Activated CD8-positive, alpha-beta memory T cell treated with anti-CD3 and anti-CD28 coated beads for 48 hours (primary cell): ENCODE measurements at regions not wholly inside any gene's neighbourhood (a gene's known extent, or its start where the extent isn't known, plus 50 kb on each side); places are given as distances from the start of the nearest gene placed in this dataset.
"Not testable (repeated sequence)": the region's sequence is repeated elsewhere in the genome, so short reads cannot be mapped to it uniquely, and the experiment has no call there.

ENCODE experiments used
- DNase-seq, 3 experiments: peaks; one replicate each; pipeline ENCODE4 v3.0.0-alpha.2; 2020; ENCODE audit warnings: low read depth in 2 of 3, low spot score in 2 of 3

- no peak for DNase-seq
Measured at GRCh38 chr1:115456441-115456961, 118.5 kb upstream of the NGF start.

GRCh38 chr1:115454837-115455511, 116.9 kb upstream of the NGF start:
- no peak for DNase-seq

- DNase-seq: no peak
Measured at GRCh38 chr1:115453666-115454065, 115.6 kb upstream of the NGF start.

GRCh38 chr1:115452600-115453329, 114.7 kb upstream of the NGF start:
- DNase-seq: no peak

GRCh38 chr1:115450501-115451040, 112.5 kb upstream of the NGF start:
- DNase-seq: no peak

GRCh38 chr1:115448282-115449044, 110.4 kb upstream of the NGF start:
- DNase-seq: no peak

GRCh38 chr1:115447672-115448071, 109.6 kb upstream of the NGF start:
- DNase-seq: no peak

- no peak for DNase-seq
Measured at GRCh38 chr1:115445090-115445489, 107.0 kb upstream of the NGF start.

DNA sequence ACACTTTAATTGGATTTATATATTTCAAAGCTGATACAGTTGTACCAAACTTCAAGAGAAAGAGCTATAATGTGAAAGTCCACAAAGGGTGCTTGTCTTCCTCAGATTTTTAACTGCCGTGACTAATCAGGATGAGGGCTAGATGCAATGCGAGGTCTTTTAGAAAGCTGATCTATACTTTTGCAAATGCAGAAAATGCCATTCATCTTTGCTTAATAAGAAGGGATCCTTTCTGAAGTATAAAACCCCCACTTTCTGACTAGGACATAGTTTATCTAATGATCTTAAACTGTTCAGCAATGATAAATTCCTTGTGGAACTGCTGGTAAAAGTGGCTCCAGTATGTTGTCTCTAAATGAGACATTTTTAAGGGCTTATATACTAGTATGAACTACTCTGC, 102.7 kb upstream of the NGF start:
- DNase-seq: no peak

- DNase-seq: not testable (repeated sequence)
Measured at GRCh38 chr1:115439520-115439919, 101.5 kb upstream of the NGF start.

DNA sequence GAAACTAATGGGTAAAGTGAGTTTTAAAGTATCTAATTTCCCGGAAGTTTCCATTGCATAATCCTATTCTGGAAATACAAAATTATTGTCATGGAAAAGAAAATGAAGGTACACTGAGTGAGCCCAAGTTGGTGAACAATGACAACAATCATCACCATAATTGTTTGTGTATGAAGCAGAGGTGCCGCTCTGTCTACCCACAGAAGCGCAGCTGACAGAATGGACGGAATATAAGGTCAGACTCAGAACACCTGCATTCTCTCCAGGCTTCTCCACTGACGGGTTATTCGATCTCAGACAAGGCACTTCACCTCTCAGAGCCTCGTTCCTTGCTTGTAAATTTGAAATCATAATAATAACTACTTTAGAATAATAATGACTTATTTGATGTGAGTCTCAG, 99.1 kb upstream of the NGF start:
- no peak for DNase-seq

GRCh38 chr1:115436596-115436995, 98.5 kb upstream of the NGF start:
- DNase-seq: no peak

GRCh38 chr1:115433483-115433882, 95.4 kb upstream of the NGF start:
- no peak for DNase-seq

DNA sequence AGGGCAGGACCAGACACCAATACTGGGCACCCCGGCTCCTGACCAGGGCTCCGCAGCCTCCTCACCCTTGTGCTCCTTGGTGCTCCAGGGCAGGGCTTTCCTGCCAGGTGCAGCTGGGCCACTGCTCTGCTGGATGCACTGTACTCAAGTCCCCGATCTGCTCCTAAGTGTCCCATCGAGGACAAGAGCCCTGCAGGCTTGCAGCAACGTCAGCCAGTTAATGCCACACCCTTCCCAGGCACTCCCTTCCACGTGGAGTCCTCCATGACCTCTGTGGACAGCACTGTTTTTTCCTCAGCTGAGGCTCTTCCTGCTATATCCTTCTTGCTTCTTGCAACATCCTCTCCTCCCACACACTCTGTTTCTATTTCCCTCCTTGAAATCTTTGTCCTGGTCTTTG, 94.0 kb upstream of the NGF start:
- no peak for DNase-seq

- no peak for DNase-seq
Measured at GRCh38 chr1:115430441-115431158, 92.6 kb upstream of the NGF start.

GRCh38 chr1:115429884-115430283, 91.8 kb upstream of the NGF start:
- no peak for DNase-seq

DNA sequence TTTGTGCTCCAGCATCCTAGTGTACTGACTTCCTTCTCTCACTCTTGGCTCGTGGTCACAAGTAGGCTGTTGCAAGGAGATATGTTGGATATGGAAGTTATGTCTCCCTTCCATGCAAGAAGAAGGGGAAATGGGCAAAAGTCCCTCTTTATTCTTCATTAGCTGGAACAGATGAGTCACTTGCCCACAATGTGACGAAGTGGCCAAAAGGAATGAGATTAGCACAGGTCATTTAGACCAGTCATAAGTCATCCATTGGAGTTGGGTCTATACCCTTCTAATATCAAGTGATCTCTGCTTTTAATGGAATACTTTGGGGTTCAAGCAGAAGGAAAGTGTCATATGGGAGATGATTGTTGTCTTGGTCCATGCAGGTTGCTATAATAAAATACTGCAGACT, 91.2 kb upstream of the NGF start:
- no peak for DNase-seq

- no peak for DNase-seq
Measured at GRCh38 chr1:115428676-115429075, 90.6 kb upstream of the NGF start.

DNA sequence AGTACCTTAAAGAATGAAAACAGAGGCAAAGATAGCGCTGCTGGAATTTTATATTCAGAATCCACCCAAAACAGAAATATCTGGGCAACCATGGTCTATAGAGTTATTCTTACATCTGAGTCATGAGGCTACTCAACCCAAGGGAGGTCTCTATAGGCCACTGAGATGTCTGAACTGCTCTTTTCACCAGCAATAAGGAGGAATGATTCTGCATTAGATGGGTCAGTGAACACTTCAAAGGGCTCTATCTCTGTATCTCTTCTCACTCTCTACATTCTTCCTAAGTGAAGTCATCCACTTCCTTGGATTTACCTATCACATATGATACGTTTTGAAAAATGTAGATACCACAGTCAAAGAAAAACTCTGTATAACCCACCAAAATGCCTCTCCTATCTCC, 90.2 kb upstream of the NGF start:
- no peak for DNase-seq

- no peak for DNase-seq
Measured at GRCh38 chr1:115426956-115427355, 88.9 kb upstream of the NGF start.

GRCh38 chr1:115426231-115426771, 88.3 kb upstream of the NGF start:
- no peak for DNase-seq
